C4-2B (cell line): ENCODE measurements at regions not wholly inside any gene's neighbourhood (a gene's known extent, or its start where the extent isn't known, plus 50 kb on each side); places are given as distances from the start of the nearest gene placed in this dataset.

Experiments
- ZFX ChIP-seq: fragments of 450-650 bp; IDR thresholded peaks from 2 replicates; pipeline ENCODE4 v1.6.1; 2017
- TF ChIP-seq, protein P1 (sequence below): fragments of 450-650 bp; conservative IDR thresholded peaks from 2 replicates; pipeline ENCODE4 v1.5.1; 2017; ENCODE audit warnings: mild to moderate bottlenecking

GRCh38 chr5:85311536-85311935 lies 926.9 kb upstream of the EDIL3 start:
- TF ChIP-seq, protein P1, sequence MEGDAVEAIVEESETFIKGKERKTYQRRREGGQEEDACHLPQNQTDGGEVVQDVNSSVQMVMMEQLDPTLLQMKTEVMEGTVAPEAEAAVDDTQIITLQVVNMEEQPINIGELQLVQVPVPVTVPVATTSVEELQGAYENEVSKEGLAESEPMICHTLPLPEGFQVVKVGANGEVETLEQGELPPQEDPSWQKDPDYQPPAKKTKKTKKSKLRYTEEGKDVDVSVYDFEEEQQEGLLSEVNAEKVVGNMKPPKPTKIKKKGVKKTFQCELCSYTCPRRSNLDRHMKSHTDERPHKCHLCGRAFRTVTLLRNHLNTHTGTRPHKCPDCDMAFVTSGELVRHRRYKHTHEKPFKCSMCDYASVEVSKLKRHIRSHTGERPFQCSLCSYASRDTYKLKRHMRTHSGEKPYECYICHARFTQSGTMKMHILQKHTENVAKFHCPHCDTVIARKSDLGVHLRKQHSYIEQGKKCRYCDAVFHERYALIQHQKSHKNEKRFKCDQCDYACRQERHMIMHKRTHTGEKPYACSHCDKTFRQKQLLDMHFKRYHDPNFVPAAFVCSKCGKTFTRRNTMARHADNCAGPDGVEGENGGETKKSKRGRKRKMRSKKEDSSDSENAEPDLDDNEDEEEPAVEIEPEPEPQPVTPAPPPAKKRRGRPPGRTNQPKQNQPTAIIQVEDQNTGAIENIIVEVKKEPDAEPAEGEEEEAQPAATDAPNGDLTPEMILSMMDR = no peak
- TF ChIP-seq ZFX = no peak
